ENCODE measurements at regions not wholly inside any gene's neighbourhood (a gene's known extent, or its start where the extent isn't known, plus 50 kb on each side); places are given as distances from the start of the nearest gene placed in this dataset.
"Not testable (repeated sequence)": the region's sequence is repeated elsewhere in the genome, so short reads cannot be mapped to it uniquely, and the experiment has no call there.

DNA sequence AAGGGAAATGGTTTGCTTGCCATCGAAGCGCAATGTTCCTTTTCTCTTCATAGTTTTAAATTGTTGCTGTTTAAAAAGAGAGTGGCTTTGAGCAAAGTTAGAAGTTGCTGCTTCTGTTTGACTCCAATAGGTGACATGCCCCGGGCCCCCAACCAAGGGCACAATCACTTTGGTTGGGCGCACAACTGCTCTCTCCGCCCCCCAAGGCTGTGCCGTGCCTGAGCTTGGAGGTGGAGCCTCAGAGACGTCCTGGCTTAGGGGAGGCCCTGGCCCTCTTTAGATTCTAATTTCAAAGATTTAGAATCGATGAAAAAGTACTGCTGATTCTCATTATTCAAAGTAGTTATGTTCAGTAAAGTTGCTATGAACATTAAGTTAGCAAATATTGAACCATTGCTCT, 725.9 kb downstream of the COL12A1 start:
- in situ Hi-C loops (cut with HindIII; ENCODE audit: low sequenced_read_pairs): no loop called here
- H3K4me3 ChIP-seq (ENCODE audit: low read depth, low read length): no peak overlapping the region
- DNase-seq (ENCODE audit: low read depth, low spot score): no peak
- TF ChIP-seq, protein P1, sequence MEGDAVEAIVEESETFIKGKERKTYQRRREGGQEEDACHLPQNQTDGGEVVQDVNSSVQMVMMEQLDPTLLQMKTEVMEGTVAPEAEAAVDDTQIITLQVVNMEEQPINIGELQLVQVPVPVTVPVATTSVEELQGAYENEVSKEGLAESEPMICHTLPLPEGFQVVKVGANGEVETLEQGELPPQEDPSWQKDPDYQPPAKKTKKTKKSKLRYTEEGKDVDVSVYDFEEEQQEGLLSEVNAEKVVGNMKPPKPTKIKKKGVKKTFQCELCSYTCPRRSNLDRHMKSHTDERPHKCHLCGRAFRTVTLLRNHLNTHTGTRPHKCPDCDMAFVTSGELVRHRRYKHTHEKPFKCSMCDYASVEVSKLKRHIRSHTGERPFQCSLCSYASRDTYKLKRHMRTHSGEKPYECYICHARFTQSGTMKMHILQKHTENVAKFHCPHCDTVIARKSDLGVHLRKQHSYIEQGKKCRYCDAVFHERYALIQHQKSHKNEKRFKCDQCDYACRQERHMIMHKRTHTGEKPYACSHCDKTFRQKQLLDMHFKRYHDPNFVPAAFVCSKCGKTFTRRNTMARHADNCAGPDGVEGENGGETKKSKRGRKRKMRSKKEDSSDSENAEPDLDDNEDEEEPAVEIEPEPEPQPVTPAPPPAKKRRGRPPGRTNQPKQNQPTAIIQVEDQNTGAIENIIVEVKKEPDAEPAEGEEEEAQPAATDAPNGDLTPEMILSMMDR (IDR thresholded peaks at IDR 0.05; ENCODE audit: low read depth, low read length): no peak

DNA sequence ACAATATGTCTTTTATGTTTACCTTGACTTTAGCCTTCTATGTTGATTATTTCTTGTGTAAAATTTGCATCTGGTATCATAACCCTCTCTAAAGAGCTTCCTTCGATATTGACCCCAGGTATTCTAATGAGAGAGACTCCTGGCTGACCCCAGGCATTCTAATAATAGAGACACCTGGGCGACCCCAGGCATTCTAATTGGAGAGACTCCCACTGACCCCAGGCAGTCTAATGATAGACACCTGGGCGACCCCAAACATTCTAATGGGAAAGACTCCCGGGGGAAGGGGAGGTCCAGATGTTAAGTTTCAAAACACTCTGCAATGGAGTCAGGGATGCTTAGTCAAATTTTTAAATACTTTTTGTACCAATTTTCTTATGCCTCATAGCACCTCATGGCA, 726.4 kb downstream of the COL12A1 start:
- no peak overlapping the region for H3K4me3 ChIP-seq (ENCODE audit: low read depth, low read length)
- in situ Hi-C loops (cut with HindIII; ENCODE audit: low sequenced_read_pairs): no loop called here
- DNase-seq (ENCODE audit: low read depth, low spot score): no peak
- TF ChIP-seq, protein P1 (IDR thresholded peaks at IDR 0.05; ENCODE audit: low read depth, low read length): no peak

DNA sequence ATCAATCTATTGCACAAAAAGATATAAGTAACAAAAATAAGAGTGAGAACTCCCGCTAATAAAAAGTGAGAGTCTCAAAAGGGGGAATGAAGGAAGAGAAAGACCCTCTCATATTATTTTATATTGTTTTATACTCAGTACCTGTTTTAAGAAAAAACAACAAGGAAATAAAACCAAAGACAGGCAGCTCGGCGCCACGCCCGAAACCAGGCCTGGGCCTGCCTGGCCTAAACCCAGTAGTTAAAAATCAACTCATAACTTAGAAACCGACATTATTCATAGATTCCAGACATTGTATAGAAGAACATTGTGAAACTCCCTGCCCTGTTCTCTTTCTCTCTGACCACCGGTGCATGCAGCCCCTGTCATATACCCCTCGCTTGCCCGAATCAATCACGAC, 731.8 kb downstream of the COL12A1 start:
- DNase-seq (ENCODE audit: low read depth, low spot score); in situ Hi-C loops (cut with HindIII; ENCODE audit: low sequenced_read_pairs); H3K4me3 ChIP-seq (ENCODE audit: low read depth, low read length): not testable (repeated sequence)

DNA sequence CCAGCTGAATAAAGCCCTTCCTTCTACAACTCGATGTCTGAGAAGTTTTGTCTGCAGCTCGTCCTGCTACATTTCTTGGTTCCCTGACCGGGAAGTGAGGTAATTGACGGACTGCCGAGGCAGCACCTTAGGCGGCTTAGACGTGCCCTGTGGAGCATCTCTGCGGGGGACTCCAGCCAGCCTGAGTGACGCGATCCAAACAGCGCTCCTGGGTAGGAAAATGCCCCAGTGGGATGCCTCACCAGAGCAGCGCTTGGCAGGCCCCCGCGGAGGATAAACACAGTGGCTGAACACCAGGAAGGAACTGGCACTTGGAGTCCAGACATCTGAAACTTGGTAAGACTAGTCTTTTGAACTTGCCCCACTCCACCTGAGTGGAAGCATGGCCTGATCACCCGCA, 737.3 kb downstream of the COL12A1 start:
- H3K4me3 ChIP-seq (ENCODE audit: low read depth, low read length); in situ Hi-C loops (cut with HindIII; ENCODE audit: low sequenced_read_pairs); DNase-seq (ENCODE audit: low read depth, low spot score): not testable (repeated sequence)

DNA sequence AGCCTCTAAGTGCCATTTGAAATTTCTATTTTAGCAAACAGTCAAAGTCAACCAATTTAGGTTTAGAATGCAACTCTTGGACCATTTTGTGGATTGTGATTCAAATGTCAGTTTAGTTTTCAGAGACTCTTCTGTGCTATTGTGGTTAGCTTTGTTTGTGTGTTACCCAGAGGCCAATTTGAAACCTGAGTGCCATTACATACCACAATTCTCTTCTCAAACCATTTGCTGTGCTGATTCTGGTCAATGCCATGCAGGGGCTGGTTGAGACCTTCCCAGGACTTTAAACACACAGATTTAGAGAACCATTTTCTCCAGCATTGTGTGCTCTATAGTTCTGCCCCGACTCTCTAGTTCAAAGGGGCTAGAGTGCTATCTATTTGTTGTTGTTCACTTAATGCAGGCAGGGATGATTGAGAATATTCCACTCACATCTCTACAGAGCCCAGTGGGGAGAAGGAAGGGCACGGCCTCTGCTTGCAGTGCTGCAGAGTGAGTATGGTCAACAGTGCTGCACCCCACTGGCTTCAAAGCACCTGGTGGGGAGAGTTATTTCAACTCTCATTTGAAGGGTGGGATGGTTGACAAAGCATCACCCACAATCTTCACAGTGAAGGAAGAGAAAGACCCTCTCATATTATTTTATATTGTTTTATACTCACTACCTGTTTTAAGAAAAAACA, 738.2 kb downstream of the COL12A1 start:
- TF ChIP-seq, protein P1 (IDR thresholded peaks at IDR 0.05; ENCODE audit: low read depth, low read length): no peak
- DNase-seq (ENCODE audit: low read depth, low spot score): peak; percentile 2
- no peak overlapping the region for H3K4me3 ChIP-seq (ENCODE audit: low read depth, low read length)
- in situ Hi-C loops (cut with HindIII; ENCODE audit: low sequenced_read_pairs): no loop called here

DNA sequence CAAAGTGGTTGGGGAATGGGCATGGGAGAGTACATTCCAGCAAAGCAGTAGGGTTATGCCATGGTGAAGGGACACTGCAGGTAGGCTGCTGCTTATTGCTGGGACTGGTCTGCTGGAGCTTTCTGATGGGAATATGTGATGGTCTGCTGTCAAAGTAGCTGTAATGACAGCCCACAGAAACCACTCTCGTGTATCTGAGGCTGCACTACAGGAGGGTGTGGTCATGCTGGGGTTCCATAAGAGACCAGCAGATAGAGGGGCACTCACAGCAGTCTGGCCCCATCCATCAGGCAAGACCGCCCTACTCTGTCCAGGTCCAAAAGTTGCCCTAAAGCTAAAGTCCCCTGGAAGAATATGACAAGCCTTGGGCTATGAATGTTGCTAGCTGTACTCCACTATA, 739.3 kb downstream of the COL12A1 start:
- TF ChIP-seq, protein P1 (IDR thresholded peaks at IDR 0.05; ENCODE audit: low read depth, low read length): no peak
- no peak overlapping the region for H3K4me3 ChIP-seq (ENCODE audit: low read depth, low read length)
- DNase-seq (ENCODE audit: low read depth, low spot score): no peak
- in situ Hi-C loops (cut with HindIII; ENCODE audit: low sequenced_read_pairs): no loop called here

DNA sequence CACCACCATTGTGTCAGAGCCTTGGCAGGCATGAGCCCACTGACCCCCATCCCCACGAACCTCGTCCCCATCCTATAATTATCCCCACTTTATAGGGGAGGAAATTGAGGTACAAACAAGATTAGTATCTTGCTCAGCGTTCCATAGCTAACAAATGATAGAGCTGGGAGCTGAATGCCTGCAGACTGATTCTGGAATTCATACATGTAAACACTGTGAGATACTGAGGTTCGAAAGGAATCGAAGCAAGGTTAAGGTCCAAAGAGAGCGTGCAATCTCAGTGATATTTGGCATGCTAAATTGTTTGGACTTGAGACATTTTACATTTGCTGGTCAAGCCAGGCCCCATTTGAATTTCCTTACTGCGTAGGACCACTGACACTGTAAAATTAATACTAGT, 746.6 kb downstream of the COL12A1 start:
- DNase-seq (ENCODE audit: low read depth, low spot score): no peak
- TF ChIP-seq, protein P1 (IDR thresholded peaks at IDR 0.05; ENCODE audit: low read depth, low read length): no peak
- in situ Hi-C loops (cut with HindIII; ENCODE audit: low sequenced_read_pairs): no loop called here
- H3K4me3 ChIP-seq (ENCODE audit: low read depth, low read length): no peak overlapping the region

DNA sequence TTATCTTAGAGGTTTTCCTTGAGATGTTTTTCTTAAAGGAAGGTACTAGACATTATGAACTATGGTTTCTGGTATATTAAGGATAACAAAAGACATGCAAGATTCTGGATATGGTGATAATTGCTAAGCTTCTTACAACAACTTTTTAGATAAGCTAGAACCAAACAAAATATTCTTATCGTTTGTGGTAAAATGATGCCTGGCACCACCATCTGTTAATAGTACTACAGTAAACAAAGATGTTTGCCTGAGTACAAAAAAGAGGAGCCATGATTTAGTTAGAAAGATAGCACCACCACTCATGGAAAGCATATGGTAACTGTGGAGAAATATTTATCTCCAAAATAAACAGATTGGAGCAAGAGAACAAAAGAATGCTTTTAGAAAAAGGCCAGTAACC, 747.3 kb downstream of the COL12A1 start:
- in situ Hi-C loops (cut with HindIII; ENCODE audit: low sequenced_read_pairs): no loop called here
- TF ChIP-seq, protein P1 (IDR thresholded peaks at IDR 0.05; ENCODE audit: low read depth, low read length): no peak
- no peak for DNase-seq (ENCODE audit: low read depth, low spot score)
- H3K4me3 ChIP-seq (ENCODE audit: low read depth, low read length): no peak overlapping the region

Measured in astrocyte of the spinal cord (primary cell).